ENCODE measurements at regions not wholly inside any gene's neighbourhood (a gene's known extent, or its start where the extent isn't known, plus 50 kb on each side); places are given as distances from the start of the nearest gene placed in this dataset.

DNA sequence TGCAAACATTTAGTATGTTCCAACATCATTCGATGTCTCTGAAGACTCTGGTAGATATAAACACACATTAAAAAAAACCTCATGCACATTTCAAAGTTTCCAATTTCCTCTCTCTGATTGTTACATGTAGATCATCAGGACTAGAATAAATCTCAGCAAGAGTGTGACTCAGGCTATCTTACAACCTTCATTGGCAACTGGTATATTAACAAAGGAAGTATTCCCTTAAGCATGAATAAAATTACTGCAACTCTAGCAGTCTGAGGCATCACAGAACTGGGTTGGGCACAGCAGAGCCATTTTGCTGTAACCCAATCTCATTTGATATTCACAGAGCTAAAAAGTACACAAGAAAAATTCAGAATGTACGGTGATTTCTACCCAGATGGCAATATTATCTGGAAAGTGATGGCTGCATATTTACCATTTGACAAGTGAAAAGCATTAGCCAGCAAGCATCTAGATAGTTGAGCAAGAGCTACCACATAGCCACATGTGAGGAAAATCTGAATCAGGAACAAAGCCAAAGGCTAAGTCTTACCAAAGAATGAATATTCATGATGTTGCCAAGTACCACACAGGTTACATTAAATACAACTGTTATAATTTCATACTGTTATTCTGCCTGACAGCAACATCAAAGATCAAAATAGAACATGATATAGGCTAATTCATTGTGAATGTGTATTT, 232.2 kb downstream of the CRPPA start:
- H3K27me3 ChIP-seq (replicated peaks) = no peaks in the 10 kb centered on the region
- no peak overlapping the region for H3K27ac ChIP-seq
- no peaks in the 10 kb centered on the region for H3K36me3 ChIP-seq (replicated peaks)
- no peak overlapping the region for H3K4me3 ChIP-seq (ENCODE audit: low read depth, low read length)
- DNase-seq = no peak
- TF ChIP-seq, protein P1, sequence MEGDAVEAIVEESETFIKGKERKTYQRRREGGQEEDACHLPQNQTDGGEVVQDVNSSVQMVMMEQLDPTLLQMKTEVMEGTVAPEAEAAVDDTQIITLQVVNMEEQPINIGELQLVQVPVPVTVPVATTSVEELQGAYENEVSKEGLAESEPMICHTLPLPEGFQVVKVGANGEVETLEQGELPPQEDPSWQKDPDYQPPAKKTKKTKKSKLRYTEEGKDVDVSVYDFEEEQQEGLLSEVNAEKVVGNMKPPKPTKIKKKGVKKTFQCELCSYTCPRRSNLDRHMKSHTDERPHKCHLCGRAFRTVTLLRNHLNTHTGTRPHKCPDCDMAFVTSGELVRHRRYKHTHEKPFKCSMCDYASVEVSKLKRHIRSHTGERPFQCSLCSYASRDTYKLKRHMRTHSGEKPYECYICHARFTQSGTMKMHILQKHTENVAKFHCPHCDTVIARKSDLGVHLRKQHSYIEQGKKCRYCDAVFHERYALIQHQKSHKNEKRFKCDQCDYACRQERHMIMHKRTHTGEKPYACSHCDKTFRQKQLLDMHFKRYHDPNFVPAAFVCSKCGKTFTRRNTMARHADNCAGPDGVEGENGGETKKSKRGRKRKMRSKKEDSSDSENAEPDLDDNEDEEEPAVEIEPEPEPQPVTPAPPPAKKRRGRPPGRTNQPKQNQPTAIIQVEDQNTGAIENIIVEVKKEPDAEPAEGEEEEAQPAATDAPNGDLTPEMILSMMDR (IDR thresholded peaks at IDR 0.05; ENCODE audit: low read depth, low read length, missing control alignments) = no peak
- in situ Hi-C loops (cut with HindIII; ENCODE audit: low pct_ligation_motif_present, low sequenced_read_pairs) = no loop called here

DNA sequence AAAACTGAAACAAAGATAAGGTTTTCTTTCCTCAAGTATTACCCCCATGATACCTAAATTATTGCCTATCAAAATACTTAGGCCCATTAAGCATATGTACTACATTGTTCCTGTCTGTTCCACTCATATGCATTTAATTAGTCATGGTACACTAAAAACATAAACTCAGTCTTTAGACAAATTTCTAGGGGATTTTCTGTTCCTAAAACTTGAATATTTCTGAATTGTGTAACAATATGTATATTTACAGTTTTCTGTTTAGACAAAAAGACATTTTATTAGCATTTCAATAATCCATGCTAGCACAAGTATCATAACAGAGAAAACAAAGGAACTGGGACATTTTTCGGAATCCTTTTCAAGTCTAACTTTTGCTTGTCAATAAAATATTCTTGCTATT, 234.2 kb downstream of the CRPPA start:
- TF ChIP-seq, protein P1 (IDR thresholded peaks at IDR 0.05; ENCODE audit: low read depth, low read length, missing control alignments) = no peak
- H3K36me3 ChIP-seq (replicated peaks) = no peaks in the 10 kb centered on the region
- no peaks in the 10 kb centered on the region for H3K27me3 ChIP-seq (replicated peaks)
- no peak overlapping the region for H3K27ac ChIP-seq
- H3K4me3 ChIP-seq (ENCODE audit: low read depth, low read length) = no peak overlapping the region
- no peak for DNase-seq
- in situ Hi-C loops (cut with HindIII; ENCODE audit: low pct_ligation_motif_present, low sequenced_read_pairs) = no loop called here

DNA sequence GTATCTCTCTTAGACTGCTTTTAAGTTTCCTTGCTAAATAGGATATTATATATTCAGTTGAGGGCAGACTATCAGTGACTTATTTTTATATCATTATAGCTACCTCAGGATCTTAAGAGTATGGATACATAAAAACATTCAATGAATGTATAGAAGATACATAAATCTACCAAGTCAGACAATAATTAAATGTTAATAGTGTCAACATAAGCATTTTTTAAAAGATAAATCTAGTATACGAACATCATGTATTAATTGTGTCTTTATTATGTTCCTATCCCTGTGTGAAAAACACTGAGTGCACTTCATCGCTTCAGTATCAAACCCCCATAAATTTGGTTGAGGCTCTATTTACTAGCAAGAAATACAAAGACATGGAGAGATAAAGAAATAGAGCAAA, 242.8 kb downstream of the CRPPA start:
- H3K27me3 ChIP-seq (replicated peaks) = no peaks in the 10 kb centered on the region
- H3K4me3 ChIP-seq (ENCODE audit: low read depth, low read length) = no peak overlapping the region
- H3K36me3 ChIP-seq (replicated peaks) = no peaks in the 10 kb centered on the region
- no peak overlapping the region for H3K27ac ChIP-seq
- TF ChIP-seq, protein P1 (IDR thresholded peaks at IDR 0.05; ENCODE audit: low read depth, low read length, missing control alignments) = no peak
- in situ Hi-C loops (cut with HindIII; ENCODE audit: low pct_ligation_motif_present, low sequenced_read_pairs) = no loop called here
- no peak for DNase-seq

DNA sequence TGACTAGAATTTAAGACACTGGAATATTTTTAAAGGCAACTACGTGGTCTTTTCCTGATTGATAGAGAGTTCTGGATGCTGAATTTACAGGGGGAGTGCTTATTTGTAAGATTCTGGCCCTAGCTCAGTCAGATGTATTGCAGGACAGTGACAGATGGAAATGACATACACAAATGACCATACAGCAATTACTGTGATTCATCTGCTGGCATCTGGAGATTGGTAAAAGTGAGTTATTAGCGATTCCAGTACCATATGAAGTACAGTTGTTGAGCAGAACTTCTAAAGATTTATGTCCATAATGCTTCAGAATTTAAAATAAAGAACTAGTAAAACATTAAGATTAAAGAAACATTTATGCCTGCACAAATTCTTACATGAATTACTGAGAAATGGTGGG, 243.2 kb downstream of the CRPPA start:
- no peaks in the 10 kb centered on the region for H3K27me3 ChIP-seq (replicated peaks)
- no peak overlapping the region for H3K27ac ChIP-seq
- no peak for DNase-seq
- no peaks in the 10 kb centered on the region for H3K36me3 ChIP-seq (replicated peaks)
- TF ChIP-seq, protein P1 (IDR thresholded peaks at IDR 0.05; ENCODE audit: low read depth, low read length, missing control alignments) = no peak
- H3K4me3 ChIP-seq (ENCODE audit: low read depth, low read length) = no peak overlapping the region
- in situ Hi-C loops (cut with HindIII; ENCODE audit: low pct_ligation_motif_present, low sequenced_read_pairs) = no loop called here

DNA sequence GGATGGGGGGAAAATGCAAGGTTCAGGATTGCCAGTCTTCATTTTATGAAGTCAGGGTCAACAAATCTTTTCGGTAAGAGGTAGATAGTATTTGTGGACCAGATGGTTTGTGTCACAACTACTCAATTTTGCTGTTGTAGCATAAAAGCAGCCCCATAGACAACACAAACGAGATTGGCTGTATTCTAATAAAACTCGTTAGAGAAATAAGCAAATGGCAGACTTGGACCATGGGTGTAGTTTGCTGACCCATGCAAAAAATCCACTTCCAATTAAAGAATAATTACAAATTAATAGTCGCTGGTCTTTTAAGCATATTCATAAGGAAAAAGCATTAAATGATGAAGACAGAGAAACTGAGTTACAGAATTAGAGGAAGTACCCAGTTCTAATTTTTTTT, 247.1 kb downstream of the CRPPA start:
- Histone ChIP-seq H3K4me3 (ENCODE audit: low read depth, low read length) (no peak overlapping the region), H3K36me3 (replicated peaks) (no peaks in the 10 kb centered on the region), H3K27me3 (replicated peaks) (no peaks in the 10 kb centered on the region), H3K27ac (no peak overlapping the region)
- no peak for DNase-seq
- in situ Hi-C loops (cut with HindIII; ENCODE audit: low pct_ligation_motif_present, low sequenced_read_pairs) = no loop called here
- TF ChIP-seq, protein P1 (IDR thresholded peaks at IDR 0.05; ENCODE audit: low read depth, low read length, missing control alignments) = no peak

DNA sequence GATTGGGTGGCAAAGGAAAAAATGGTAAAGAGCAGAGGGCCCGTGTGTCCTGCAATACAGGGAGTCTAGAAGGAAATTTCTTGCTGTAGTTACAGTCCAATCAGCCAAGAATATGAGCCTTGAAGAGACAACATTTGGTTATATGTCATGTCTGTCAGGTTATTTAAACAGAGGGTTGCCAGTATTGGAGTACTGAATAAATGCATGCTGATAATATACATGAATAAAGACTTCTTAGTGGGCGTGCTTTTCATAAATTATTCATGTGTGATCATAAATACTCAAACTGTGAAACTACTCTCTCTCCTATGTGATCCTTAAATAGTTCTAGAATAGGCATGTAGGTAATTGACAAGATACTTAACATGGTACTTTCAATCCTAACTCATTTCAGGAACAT, 249.0 kb downstream of the CRPPA start:
- DNase-seq = no peak
- Histone ChIP-seq H3K36me3 (replicated peaks) (no peaks in the 10 kb centered on the region), H3K4me3 (ENCODE audit: low read depth, low read length) (no peak overlapping the region), H3K27me3 (replicated peaks) (no peaks in the 10 kb centered on the region), H3K27ac (no peak overlapping the region)
- TF ChIP-seq, protein P1 (IDR thresholded peaks at IDR 0.05; ENCODE audit: low read depth, low read length, missing control alignments) = no peak
- in situ Hi-C loops (cut with HindIII; ENCODE audit: low pct_ligation_motif_present, low sequenced_read_pairs) = no loop called here
